ENCODE measurements at regions not wholly inside any gene's neighbourhood (a gene's known extent, or its start where the extent isn't known, plus 50 kb on each side); places are given as distances from the start of the nearest gene placed in this dataset.

GRCh38 chr1:226816576-226816975 is 53.8 kb upstream of the PSEN2 start:
- in situ Hi-C loops (cut with HindIII; ENCODE audit: low sequenced_read_pairs): no loop called here
- peak; percentile 70 for DNase-seq (ENCODE audit: low read depth, low spot score)
- no peak overlapping the region for H3K4me3 ChIP-seq (ENCODE audit: low read depth, low read length)
- TF ChIP-seq CTCF (IDR thresholded peaks at IDR 0.05; ENCODE audit: low read depth, low read length): no peak

GRCh38 chr1:226814751-226815537 is 55.5 kb upstream of the PSEN2 start:
- DNase-seq (ENCODE audit: low read depth, low spot score): peak; percentile 87
- no peak for TF ChIP-seq CTCF (IDR thresholded peaks at IDR 0.05; ENCODE audit: low read depth, low read length)
- no peak overlapping the region for H3K4me3 ChIP-seq (ENCODE audit: low read depth, low read length)
- in situ Hi-C loops (cut with HindIII; ENCODE audit: low sequenced_read_pairs): no loop called here

- in situ Hi-C loops (cut with HindIII; ENCODE audit: low sequenced_read_pairs): no loop called here
- no peak for DNase-seq (ENCODE audit: low read depth, low spot score)
- no peak overlapping the region for H3K4me3 ChIP-seq (ENCODE audit: low read depth, low read length)
- TF ChIP-seq CTCF (IDR thresholded peaks at IDR 0.05; ENCODE audit: low read depth, low read length): no peak
Measured at GRCh38 chr1:226813671-226814591, 56.5 kb upstream of the PSEN2 start.

- in situ Hi-C loops (cut with HindIII; ENCODE audit: low sequenced_read_pairs): no loop called here
- DNase-seq (ENCODE audit: low read depth, low spot score): no peak
- no peak overlapping the region for H3K4me3 ChIP-seq (ENCODE audit: low read depth, low read length)
- TF ChIP-seq CTCF (IDR thresholded peaks at IDR 0.05; ENCODE audit: low read depth, low read length): no peak
Measured at GRCh38 chr1:226810681-226811080, 59.7 kb upstream of the PSEN2 start.

GRCh38 chr1:226809785-226810571 is 60.4 kb upstream of the PSEN2 start:
- peak; percentile 2 for TF ChIP-seq CTCF (IDR thresholded peaks at IDR 0.05; ENCODE audit: low read depth, low read length)
- in situ Hi-C loops (cut with HindIII; ENCODE audit: low sequenced_read_pairs): no loop called here
- DNase-seq (ENCODE audit: low read depth, low spot score): peak; percentile 90
- no peak overlapping the region for H3K4me3 ChIP-seq (ENCODE audit: low read depth, low read length)

GRCh38 chr1:226808501-226808900 is 61.9 kb upstream of the PSEN2 start:
- no peak for TF ChIP-seq CTCF (IDR thresholded peaks at IDR 0.05; ENCODE audit: low read depth, low read length)
- H3K4me3 ChIP-seq (ENCODE audit: low read depth, low read length): no peak overlapping the region
- in situ Hi-C loops (cut with HindIII; ENCODE audit: low sequenced_read_pairs): no loop called here
- no peak for DNase-seq (ENCODE audit: low read depth, low spot score)
